ENCODE measurements at regions not wholly inside any gene's neighbourhood (a gene's known extent, or its start where the extent isn't known, plus 50 kb on each side); places are given as distances from the start of the nearest gene placed in this dataset.

- peak; percentile 41 for TF ChIP-seq ETV6 (CRISPR knock-in tag; IDR thresholded peaks at IDR 0.05)
- TF ChIP-seq E2F1 (CRISPR knock-in tag; IDR thresholded peaks at IDR 0.05) = no peak
- TF ChIP-seq CBFB (CRISPR knock-in tag; IDR thresholded peaks at IDR 0.05; ENCODE audit: low read depth) = no peak
- TF ChIP-seq JAZF1 (CRISPR knock-in tag; IDR thresholded peaks at IDR 0.05) = no peak
- TF ChIP-seq, protein P1, sequence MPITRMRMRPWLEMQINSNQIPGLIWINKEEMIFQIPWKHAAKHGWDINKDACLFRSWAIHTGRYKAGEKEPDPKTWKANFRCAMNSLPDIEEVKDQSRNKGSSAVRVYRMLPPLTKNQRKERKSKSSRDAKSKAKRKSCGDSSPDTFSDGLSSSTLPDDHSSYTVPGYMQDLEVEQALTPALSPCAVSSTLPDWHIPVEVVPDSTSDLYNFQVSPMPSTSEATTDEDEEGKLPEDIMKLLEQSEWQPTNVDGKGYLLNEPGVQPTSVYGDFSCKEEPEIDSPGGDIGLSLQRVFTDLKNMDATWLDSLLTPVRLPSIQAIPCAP (CRISPR knock-in tag; IDR thresholded peaks at IDR 0.05) = no peak
- TF ChIP-seq, protein P2, sequence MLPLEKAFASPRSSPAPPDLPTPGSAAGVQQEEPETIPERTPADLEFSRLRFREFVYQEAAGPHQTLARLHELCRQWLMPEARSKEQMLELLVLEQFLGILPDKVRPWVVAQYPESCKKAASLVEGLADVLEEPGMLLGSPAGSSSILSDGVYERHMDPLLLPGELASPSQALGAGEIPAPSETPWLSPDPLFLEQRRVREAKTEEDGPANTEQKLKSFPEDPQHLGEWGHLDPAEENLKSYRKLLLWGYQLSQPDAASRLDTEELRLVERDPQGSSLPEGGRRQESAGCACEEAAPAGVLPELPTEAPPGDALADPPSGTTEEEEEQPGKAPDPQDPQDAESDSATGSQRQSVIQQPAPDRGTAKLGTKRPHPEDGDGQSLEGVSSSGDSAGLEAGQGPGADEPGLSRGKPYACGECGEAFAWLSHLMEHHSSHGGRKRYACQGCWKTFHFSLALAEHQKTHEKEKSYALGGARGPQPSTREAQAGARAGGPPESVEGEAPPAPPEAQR (CRISPR knock-in tag; IDR thresholded peaks at IDR 0.05) = no peak
- TF ChIP-seq HMGXB4 (CRISPR knock-in tag; IDR thresholded peaks at IDR 0.05) = peak; percentile 98
- TF ChIP-seq CREM (CRISPR knock-in tag; IDR thresholded peaks at IDR 0.05) = peak; percentile 97
- TF ChIP-seq MYBL2 (CRISPR knock-in tag; IDR thresholded peaks at IDR 0.05) = no peak
- no peak for TF ChIP-seq ELF4 (CRISPR knock-in tag; IDR thresholded peaks at IDR 0.05; ENCODE audit: low read depth)
- no peak for TF ChIP-seq ATF3 (CRISPR knock-in tag; conservative IDR thresholded peaks at IDR 0.05)
- TF ChIP-seq, protein P3, sequence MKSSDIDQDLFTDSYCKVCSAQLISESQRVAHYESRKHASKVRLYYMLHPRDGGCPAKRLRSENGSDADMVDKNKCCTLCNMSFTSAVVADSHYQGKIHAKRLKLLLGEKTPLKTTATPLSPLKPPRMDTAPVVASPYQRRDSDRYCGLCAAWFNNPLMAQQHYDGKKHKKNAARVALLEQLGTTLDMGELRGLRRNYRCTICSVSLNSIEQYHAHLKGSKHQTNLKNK (CRISPR knock-in tag; IDR thresholded peaks at IDR 0.05) = no peak
- TF ChIP-seq JUN (CRISPR knock-in tag; IDR thresholded peaks at IDR 0.05) = no peak
- TF ChIP-seq TCF7 (CRISPR knock-in tag; IDR thresholded peaks at IDR 0.05; ENCODE audit: low read depth) = no peak
- no peak for TF ChIP-seq OVOL2 (CRISPR knock-in tag; IDR thresholded peaks at IDR 0.05; ENCODE audit: borderline replicate concordance)
- no peak for TF ChIP-seq ZBTB21 (CRISPR knock-in tag; IDR thresholded peaks at IDR 0.05; ENCODE audit: borderline replicate concordance)
- TF ChIP-seq KAT7 (CRISPR knock-in tag; IDR thresholded peaks at IDR 0.05; ENCODE audit: borderline replicate concordance) = 0 out of 2 replicates have a peak, but pooled peaks have one; percentile 40
- TF ChIP-seq ZNF423 (CRISPR knock-in tag; IDR thresholded peaks at IDR 0.05) = peak; percentile 28; the same call in 1 of the 2 replicates
- TF ChIP-seq ZNF219 (CRISPR knock-in tag; IDR thresholded peaks at IDR 0.05; ENCODE audit: borderline replicate concordance) = no peak
- 0 out of 2 replicates have a peak, but pooled peaks have one; percentile 36 for TF ChIP-seq EMX1 (CRISPR knock-in tag; IDR thresholded peaks at IDR 0.05)
- no peak for TF ChIP-seq MXD4 (CRISPR knock-in tag; IDR thresholded peaks at IDR 0.05; ENCODE audit: borderline replicate concordance)
- TF ChIP-seq GABPB1 (CRISPR knock-in tag; IDR thresholded peaks at IDR 0.05) = peak; percentile 37
- TF ChIP-seq HMGA2 (CRISPR knock-in tag; IDR thresholded peaks at IDR 0.05) = no peak
- peak; percentile 58; the same call in 1 of the 2 replicates for TF ChIP-seq ZNF532 (CRISPR knock-in tag; IDR thresholded peaks at IDR 0.05; ENCODE audit: borderline replicate concordance)
- TF ChIP-seq, protein P4, sequence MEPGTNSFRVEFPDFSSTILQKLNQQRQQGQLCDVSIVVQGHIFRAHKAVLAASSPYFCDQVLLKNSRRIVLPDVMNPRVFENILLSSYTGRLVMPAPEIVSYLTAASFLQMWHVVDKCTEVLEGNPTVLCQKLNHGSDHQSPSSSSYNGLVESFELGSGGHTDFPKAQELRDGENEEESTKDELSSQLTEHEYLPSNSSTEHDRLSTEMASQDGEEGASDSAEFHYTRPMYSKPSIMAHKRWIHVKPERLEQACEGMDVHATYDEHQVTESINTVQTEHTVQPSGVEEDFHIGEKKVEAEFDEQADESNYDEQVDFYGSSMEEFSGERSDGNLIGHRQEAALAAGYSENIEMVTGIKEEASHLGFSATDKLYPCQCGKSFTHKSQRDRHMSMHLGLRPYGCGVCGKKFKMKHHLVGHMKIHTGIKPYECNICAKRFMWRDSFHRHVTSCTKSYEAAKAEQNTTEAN (CRISPR knock-in tag; IDR thresholded peaks at IDR 0.05) = peak; percentile 55; the same call in 1 of the 2 replicates
- TF ChIP-seq, protein P5, sequence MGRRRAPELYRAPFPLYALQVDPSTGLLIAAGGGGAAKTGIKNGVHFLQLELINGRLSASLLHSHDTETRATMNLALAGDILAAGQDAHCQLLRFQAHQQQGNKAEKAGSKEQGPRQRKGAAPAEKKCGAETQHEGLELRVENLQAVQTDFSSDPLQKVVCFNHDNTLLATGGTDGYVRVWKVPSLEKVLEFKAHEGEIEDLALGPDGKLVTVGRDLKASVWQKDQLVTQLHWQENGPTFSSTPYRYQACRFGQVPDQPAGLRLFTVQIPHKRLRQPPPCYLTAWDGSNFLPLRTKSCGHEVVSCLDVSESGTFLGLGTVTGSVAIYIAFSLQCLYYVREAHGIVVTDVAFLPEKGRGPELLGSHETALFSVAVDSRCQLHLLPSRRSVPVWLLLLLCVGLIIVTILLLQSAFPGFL (CRISPR knock-in tag; IDR thresholded peaks at IDR 0.05; ENCODE audit: borderline replicate concordance) = peak; percentile 26; the same call in 1 of the 2 replicates
Observed at GRCh38 chr1:244970744-244971551, 106.6 kb upstream of the HNRNPU start (continued).
